PC-9 (cell line): ENCODE measurements at regions not wholly inside any gene's neighbourhood (a gene's known extent, or its start where the extent isn't known, plus 50 kb on each side); places are given as distances from the start of the nearest gene placed in this dataset.

Experiments used
- BruUV-seq: library from RNA; stranded (reverse); fragments of 400-500 nt; replicated peaks from 2 replicates; lab custom pipeline; 2021; lab: Mats Ljungman, UMichigan
- CTCF ChIA-PET: fragments of 300-600 bp; sonication (Branson Sonifier 250); formaldehyde crosslinking; loops from one replicate; lab custom pipeline; 2022; ENCODE audit warnings: antibody characterized with exemption; lab: Charles Lee
- POLR2A ChIA-PET: fragments of 300-600 bp; sonication (Branson Sonifier 250); formaldehyde crosslinking; loops from one replicate; lab custom pipeline; 2022; ENCODE audit warnings: antibody characterized with exemption; ENCODE audit not compliant: unreplicated experiment; lab: Charles Lee
- DNase-seq, 2 experiments: peaks; one replicate each; pipeline versions ENCODE4 v3.0.0 to v3.0.0-alpha.2; 2015 to 2022; ENCODE audit warnings: mixed read lengths in 1 of 2
- H2AFZ ChIP-seq: fragments of 200-600 bp; sonication (generic); 2 replicates; pipeline ENCODE4 v1.8.1; 2017; ENCODE audit warnings: antibody characterized with exemption
- H3F3A ChIP-seq: fragments of 200-600 bp; sonication (generic); 2 replicates; pipeline ENCODE4 v1.8.1; 2017; ENCODE audit warnings: antibody characterized with exemption, mild to moderate bottlenecking, low read depth; ENCODE audit not compliant: insufficient read depth
- H3K27ac ChIP-seq: fragments of 200-600 bp; sonication (generic); 2 replicates; pipeline ENCODE4 v1.6.1; 2016; ENCODE audit warnings: mixed run types
- H3K27me3 ChIP-seq: fragments of 200-600 bp; sonication (generic); 2 replicates; pipeline ENCODE4 v1.6.1; 2016; ENCODE audit warnings: low read depth, mixed run types; ENCODE audit not compliant: insufficient read depth
- H3K36me3 ChIP-seq: fragments of 200-600 bp; sonication (generic); 2 replicates; pipeline ENCODE4 v1.6.1; 2016; ENCODE audit warnings: low read depth, mixed run types
- H3K4me1 ChIP-seq: fragments of 200-600 bp; sonication (generic); replicated peaks from 2 replicates; pipeline ENCODE4 v1.6.1; 2016; ENCODE audit warnings: mixed run types; ENCODE audit not compliant: insufficient read depth
- H3K4me2 ChIP-seq: fragments of 200-600 bp; sonication (generic); 2 replicates; pipeline ENCODE4 v1.6.1; 2017; ENCODE audit warnings: mixed run types
- H3K4me3 ChIP-seq: fragments of 200-600 bp; sonication (generic); 2 replicates; pipeline ENCODE4 v1.6.1; 2016; ENCODE audit warnings: mixed run types
- H3K79me2 ChIP-seq: fragments of 200-600 bp; sonication (generic); 2 replicates; pipeline ENCODE4 v1.6.1; 2017; ENCODE audit warnings: low read depth, mixed run types
- H3K9me2 ChIP-seq: fragments of 200-600 bp; sonication (generic); 2 replicates; pipeline ENCODE4 v1.8.1; 2017; ENCODE audit warnings: mild to moderate bottlenecking; ENCODE audit not compliant: insufficient read depth
- H3K9me3 ChIP-seq: fragments of 200-600 bp; sonication (generic); 2 replicates; pipeline ENCODE4 v1.8.1; 2016; ENCODE audit warnings: low read depth; ENCODE audit not compliant: insufficient read depth
- H4K20me1 ChIP-seq: fragments of 200-600 bp; sonication (generic); 2 replicates; pipeline ENCODE4 v1.8.1; 2017; ENCODE audit not compliant: insufficient read depth
- CTCF ChIP-seq: fragments of 200-600 bp; sonication (generic); conservative IDR thresholded peaks from 2 replicates; pipeline ENCODE4 v1.6.1; 2017; ENCODE audit warnings: mixed run types, antibody characterized with exemption, mild to moderate bottlenecking, moderate library complexity
- EZH2 ChIP-seq: fragments of 200-600 bp; sonication (generic); IDR thresholded peaks from 2 replicates; pipeline ENCODE4 v1.8.0; 2017; ENCODE audit warnings: antibody characterized with exemption, low read depth
- intact Hi-C: fragments of 100-400 bp; cut with micrococcal nuclease; formaldehyde crosslinking; loops from one replicate; pipeline ENCODE4 v1.10.0; 2022; ENCODE audit not compliant: unreplicated experiment

GRCh38 chr2:100213595-100213994 lies 71.2 kb upstream of the AFF3 start:
- ChIA-PET POLR2A (no interaction called here), CTCF (no interaction called here)
- no peaks in the 10 kb centered on the region for H3K9me2 ChIP-seq
- no peaks in the 10 kb centered on the region for H3K9me3 ChIP-seq
- no peak for TF ChIP-seq EZH2
- no peak for TF ChIP-seq CTCF
- H2AFZ ChIP-seq: no peak overlapping the region
- H4K20me1 ChIP-seq: no peaks in the 10 kb centered on the region
- no peak overlapping the region for H3K4me3 ChIP-seq
- intact Hi-C loops: no loop called here
- BruUV-seq: no TSS peak
- DNase-seq: no peak
- H3K4me1 ChIP-seq: no peaks in the 10 kb centered on the region
- no peaks in the 10 kb centered on the region for H3F3A ChIP-seq
- H3K27me3 ChIP-seq: peaks cover 75% of the 10 kb centered on the region
- no peaks in the 10 kb centered on the region for H3K79me2 ChIP-seq
- no peaks in the 10 kb centered on the region for H3K36me3 ChIP-seq
- H3K27ac ChIP-seq: no peak overlapping the region
- H3K4me2 ChIP-seq: no peak overlapping the region

DNA sequence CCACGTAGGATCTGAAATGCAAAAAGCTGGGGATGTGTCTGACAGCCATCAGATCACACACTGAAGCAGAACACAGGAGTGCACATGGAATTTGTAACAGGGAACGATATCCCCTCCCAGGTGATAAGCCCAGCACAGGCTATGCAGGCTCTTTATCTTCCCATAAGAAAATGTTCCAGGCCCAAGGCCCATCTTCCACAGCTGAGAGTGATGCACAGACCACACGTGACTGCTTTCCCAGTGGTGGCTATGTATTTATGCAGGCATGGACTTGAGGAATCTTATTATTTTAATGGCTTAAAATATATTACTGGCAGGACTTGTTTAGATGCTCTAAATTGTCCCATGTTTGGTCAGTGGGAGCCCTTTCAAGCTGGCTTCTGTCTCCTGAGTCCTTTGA lies 70.5 kb upstream of the AFF3 start:
- Histone ChIP-seq H3K27me3 (peaks cover 83% of the 10 kb centered on the region), H4K20me1 (no peaks in the 10 kb centered on the region), H3F3A (no peaks in the 10 kb centered on the region), H3K27ac (no peak overlapping the region), H3K9me3 (no peaks in the 10 kb centered on the region), H3K4me2 (no peak overlapping the region), H3K36me3 (no peaks in the 10 kb centered on the region), H3K4me1 (no peaks in the 10 kb centered on the region), H3K79me2 (no peaks in the 10 kb centered on the region), H2AFZ (no peak overlapping the region), H3K4me3 (no peak overlapping the region), H3K9me2 (no peaks in the 10 kb centered on the region)
- POLR2A ChIA-PET: no interaction called here
- TF ChIP-seq CTCF (no peak), EZH2 (no peak)
- DNase-seq: no peak
- CTCF ChIA-PET: no interaction called here
- intact Hi-C loops: no loop called here
- no TSS peak for BruUV-seq

- ChIA-PET POLR2A (no interaction called here), CTCF (no interaction called here)
- H3K27me3 ChIP-seq: peaks cover 84% of the 10 kb centered on the region
- no peak overlapping the region for H3K4me3 ChIP-seq
- no peak overlapping the region for H2AFZ ChIP-seq
- no peaks in the 10 kb centered on the region for H3F3A ChIP-seq
- H3K9me3 ChIP-seq: no peaks in the 10 kb centered on the region
- H3K4me2 ChIP-seq: no peak overlapping the region
- H4K20me1 ChIP-seq: no peaks in the 10 kb centered on the region
- H3K27ac ChIP-seq: no peak overlapping the region
- intact Hi-C loops: no loop called here
- H3K9me2 ChIP-seq: no peaks in the 10 kb centered on the region
- H3K4me1 ChIP-seq: no peaks in the 10 kb centered on the region
- DNase-seq: no peak
- TF ChIP-seq EZH2: no peak
- TF ChIP-seq CTCF: no peak
- BruUV-seq: no TSS peak
- H3K79me2 ChIP-seq: no peaks in the 10 kb centered on the region
- H3K36me3 ChIP-seq: no peaks in the 10 kb centered on the region
These were observed 69.1 kb upstream of the AFF3 start for GRCh38 chr2:100211521-100211920.
